Stomach (tissue), 8 donors: ENCODE measurements at regions not wholly inside any gene's neighbourhood (a gene's known extent, or its start where the extent isn't known, plus 50 kb on each side); places are given as distances from the start of the nearest gene placed in this dataset.
A peak's percentile ranks its signal among the peaks of the same experiment; 100 is the strongest.

Experiments
- DNase-seq, 2 donors: peaks; one replicate each; pipeline versions ENCODE4 v3.0.0 to v3.0.0-alpha.2; 2013 to 2019
- H3K27ac ChIP-seq, 5 donors: fragments of 200-600 bp in 4 of 5; sonication (generic) in 4 of 5; one replicate each; pipeline ENCODE4 v1.5.1; 2013 to 2019; ENCODE audit warnings: mild to moderate bottlenecking in 1 of 5, moderate library complexity in 1 of 5
- H3K27me3 ChIP-seq, 3 donors: fragments of 200-600 bp; sonication (generic); one replicate each; pipeline ENCODE4 v1.5.1; 2017 to 2019; ENCODE audit warnings: mixed run types in 1 of 3
- H3K36me3 ChIP-seq, 4 donors: fragments of 200-600 bp; sonication (generic); 1 replicate in 3 of 4; 2 replicates in 1 of 4; pipeline ENCODE4 v1.5.1; 2016 to 2019
- H3K4me1 ChIP-seq, 4 donors: fragments of 200-600 bp; sonication (generic); one replicate each; pipeline ENCODE4 v1.5.1; 2016 to 2019
- H3K4me3 ChIP-seq, 4 donors: fragments of 200-600 bp; sonication (generic) in 3 of 4; one replicate each; pipeline ENCODE4 v1.5.1; 2016 to 2019; ENCODE audit warnings: mild to moderate bottlenecking in 1 of 4
- H3K9me3 ChIP-seq, 4 donors: fragments of 200-600 bp; sonication (generic); one replicate each; pipeline ENCODE4 v1.5.1; 2016 to 2019
- EP300 ChIP-seq: sonication (generic); formaldehyde crosslinking; IDR thresholded peaks from one replicate; pipeline ENCODE4 v1.6.1; 2017; ENCODE audit warnings: antibody characterized with exemption
- POLR2A ChIP-seq, 4 donors: fragments of 450-650 bp; IDR thresholded peaks; one replicate each; pipeline ENCODE4 v1.6.1; 2016; ENCODE audit warnings: antibody characterized with exemption in 4 of 4, control low read depth in 2 of 4, mild to moderate bottlenecking in 1 of 4, moderate library complexity in 1 of 4
- POLR2AphosphoS5 ChIP-seq, 3 donors: sonication (generic); formaldehyde crosslinking; IDR thresholded peaks; one replicate each; pipeline ENCODE4 v1.6.1; 2016; ENCODE audit warnings: antibody characterized with exemption in 3 of 3
- WGBS, 5 donors: extraction: QIAGEN DNeasy Blood & Tissue Kit in 3 of 5; methylation state at CpG; one replicate each; pipeline versions ENCODE4 v1.1.5 to v1.1.7; 2013 to 2018; 5-methylcytosine and 5-hydroxymethylcytosine counted together
- intact Hi-C: fragments of 100-400 bp; cut with DNase I; formaldehyde crosslinking; loops from one replicate; pipeline ENCODE4 v1.15.1; 2023; ENCODE audit warnings: low total_unique reads
- TF ChIP-seq, protein P1 (sequence below), 7 experiments: fragments of 450-650 bp in 4 of 7; fragments of 200-600 bp in 3 of 7; sonication (generic) in 3 of 7; IDR thresholded peaks; one replicate each; pipeline ENCODE4 v1.5.1; 2016 to 2019; ENCODE audit warnings: antibody characterized with exemption in 7 of 7, control low read depth in 2 of 7, mild to moderate bottlenecking in 1 of 7
- donor health status: healthy with polysubstance abuse.
- donor health status: Bipolar disorder and iron deficiency.
- donor health status: healthy.

DNA sequence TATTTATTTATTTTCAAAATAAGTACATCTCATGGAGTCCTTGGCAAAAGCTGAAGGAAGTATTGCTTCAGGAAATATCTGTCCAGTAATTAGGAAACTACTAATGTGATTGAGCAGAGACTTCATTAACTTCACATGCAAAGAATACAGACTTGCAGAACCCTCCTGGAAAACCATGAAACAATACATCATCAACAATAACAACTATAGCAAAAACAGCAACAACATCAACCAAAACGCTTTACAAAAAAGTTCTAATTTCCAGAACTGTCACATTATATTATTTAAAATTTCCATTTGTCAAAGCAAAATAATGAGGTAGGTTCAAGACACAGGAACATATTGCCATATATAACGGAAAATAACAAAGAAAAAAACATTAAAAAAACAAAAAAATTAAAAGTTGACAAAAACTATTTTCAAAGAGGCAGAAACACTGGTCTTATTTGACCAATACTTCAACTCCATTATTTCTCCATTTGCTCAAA lies 79.8 kb upstream of the TOP3B start:
- intact Hi-C loops = no loop called here
- Histone ChIP-seq H3K27me3 (peaks cover 0 to 32% (median 9%) of the 10 kb centered on the region in 3 donors), H3K27ac (no peak overlapping the region), H3K4me3 (no peak overlapping the region), H3K36me3 (no peaks in the 10 kb centered on the region), H3K4me1 (peaks cover 0 to 7% (median 0%) of the 10 kb centered on the region in 4 donors), H3K9me3 (no peaks in the 10 kb centered on the region)
- WGBS, 5 donors = 76 to 82% (median 78%) methylated on average over 2 of the region's 2 CpGs
- DNase-seq = no peak
- TF ChIP-seq EP300 (no peak), POLR2A (IDR thresholded peaks at IDR 0.05) (no peak), POLR2AphosphoS5 (IDR thresholded peaks at IDR 0.05) (no peak)
- TF ChIP-seq, protein P1, sequence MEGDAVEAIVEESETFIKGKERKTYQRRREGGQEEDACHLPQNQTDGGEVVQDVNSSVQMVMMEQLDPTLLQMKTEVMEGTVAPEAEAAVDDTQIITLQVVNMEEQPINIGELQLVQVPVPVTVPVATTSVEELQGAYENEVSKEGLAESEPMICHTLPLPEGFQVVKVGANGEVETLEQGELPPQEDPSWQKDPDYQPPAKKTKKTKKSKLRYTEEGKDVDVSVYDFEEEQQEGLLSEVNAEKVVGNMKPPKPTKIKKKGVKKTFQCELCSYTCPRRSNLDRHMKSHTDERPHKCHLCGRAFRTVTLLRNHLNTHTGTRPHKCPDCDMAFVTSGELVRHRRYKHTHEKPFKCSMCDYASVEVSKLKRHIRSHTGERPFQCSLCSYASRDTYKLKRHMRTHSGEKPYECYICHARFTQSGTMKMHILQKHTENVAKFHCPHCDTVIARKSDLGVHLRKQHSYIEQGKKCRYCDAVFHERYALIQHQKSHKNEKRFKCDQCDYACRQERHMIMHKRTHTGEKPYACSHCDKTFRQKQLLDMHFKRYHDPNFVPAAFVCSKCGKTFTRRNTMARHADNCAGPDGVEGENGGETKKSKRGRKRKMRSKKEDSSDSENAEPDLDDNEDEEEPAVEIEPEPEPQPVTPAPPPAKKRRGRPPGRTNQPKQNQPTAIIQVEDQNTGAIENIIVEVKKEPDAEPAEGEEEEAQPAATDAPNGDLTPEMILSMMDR (IDR thresholded peaks at IDR 0.05) = no peak

DNA sequence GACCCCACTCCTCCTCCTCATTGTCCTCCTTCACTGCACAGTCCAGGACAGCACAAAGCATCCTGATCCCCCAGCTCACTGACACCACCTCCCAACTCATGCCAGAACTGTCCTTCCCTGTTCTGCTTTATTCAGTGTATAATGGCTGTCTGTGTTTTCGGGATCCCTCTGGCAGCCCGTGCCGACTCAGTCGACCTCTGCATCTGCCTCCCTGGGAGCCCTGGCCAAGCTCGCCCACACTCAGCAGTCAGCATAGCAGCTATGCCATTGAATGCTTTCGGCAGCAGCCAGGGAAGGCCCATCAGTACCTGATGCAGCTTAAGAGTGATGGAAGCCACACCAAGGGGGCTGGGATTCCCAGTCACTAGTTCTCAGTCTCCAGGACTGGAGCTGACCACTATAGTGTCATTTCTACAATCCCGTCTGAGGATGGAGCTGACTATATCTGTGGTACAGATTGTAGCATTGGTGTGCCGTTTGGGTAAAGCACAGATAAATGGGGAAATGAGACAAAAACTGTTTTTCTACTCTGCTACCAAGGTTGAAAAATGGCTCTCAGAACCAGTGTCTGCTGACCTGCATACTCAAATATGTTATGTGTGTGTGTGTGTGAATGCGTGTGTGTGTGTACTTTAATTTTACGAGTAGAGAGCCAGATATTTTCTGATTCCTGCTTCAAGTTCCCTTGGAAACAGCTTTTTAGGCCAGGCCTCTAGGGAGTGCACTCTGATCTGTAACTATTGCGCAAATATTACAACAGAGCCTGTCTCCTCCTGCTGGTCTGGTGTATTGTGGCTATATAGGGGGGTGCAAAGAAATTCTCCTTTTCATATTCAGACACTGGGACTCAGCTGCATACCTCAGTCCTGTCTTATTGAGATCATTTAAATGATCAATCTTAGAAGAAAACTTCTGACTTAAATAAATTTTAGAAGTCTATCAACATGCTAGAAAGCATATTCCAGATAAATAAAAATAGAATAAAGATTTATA lies 78.8 kb upstream of the TOP3B start:
- TF ChIP-seq POLR2A (IDR thresholded peaks at IDR 0.05) = no peak
- TF ChIP-seq EP300 = no peak
- no peak for TF ChIP-seq POLR2AphosphoS5 (IDR thresholded peaks at IDR 0.05)
- TF ChIP-seq, protein P1 (IDR thresholded peaks at IDR 0.05) = no peak

DNA sequence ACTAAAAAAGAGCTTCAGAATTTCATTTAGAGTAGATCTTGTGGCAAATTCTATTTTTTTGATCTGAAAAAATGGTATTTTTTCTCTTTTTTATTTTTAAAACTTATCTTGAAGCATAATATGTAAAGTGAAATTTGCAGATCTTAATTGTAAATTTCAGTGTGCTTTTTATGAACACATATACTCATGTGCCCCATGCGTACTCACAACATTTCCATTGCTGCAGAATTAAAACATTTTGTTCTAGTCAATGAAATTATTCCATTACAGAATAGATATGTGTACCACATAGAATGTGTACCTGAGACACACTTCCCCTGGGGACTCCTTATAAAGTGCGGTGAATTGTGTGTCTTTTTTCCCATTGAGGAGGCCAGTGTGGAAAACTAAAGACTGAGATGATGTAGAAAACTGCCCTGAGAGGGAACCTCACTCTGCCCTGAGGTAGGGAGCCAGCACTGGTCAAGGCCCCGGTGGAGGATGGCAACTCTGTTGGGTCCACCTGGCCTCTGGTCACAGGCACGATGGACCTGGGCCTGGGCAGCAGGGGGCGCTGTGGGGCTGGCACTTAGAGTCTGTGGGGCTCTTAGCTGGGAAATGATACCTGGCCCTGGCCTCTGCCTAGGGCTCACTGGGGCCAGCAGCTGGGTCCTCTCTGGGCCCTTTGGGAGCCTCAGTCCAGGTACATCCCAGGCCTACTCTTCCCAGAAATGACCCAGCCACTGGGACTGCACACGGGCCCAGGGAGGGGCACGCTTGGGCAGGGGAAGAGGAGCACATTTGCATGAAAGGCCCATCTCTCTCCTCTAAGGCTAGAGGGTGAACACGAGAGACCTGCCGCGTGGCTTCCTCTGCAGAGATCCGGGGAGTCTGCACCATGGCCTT lies 77.9 kb upstream of the TOP3B start:
- Histone ChIP-seq H3K9me3 (no peaks in the 10 kb centered on the region), H3K4me1 (peaks cover 0 to 7% (median 0%) of the 10 kb centered on the region in 4 donors), H3K27me3 (peaks cover 0 to 43% (median 14%) of the 10 kb centered on the region in 3 donors), H3K36me3 (no peaks in the 10 kb centered on the region), H3K4me3 (no peak overlapping the region), H3K27ac (peak overlapping the region in 2 of 5 donors; percentile 38 to 43)
- intact Hi-C loops = no loop called here
- peak in 1 of 2 donors; percentile 55 for DNase-seq
- TF ChIP-seq, protein P1 (IDR thresholded peaks at IDR 0.05) = peak in 1 of 7 experiments; percentile 28
- no peak for TF ChIP-seq POLR2A (IDR thresholded peaks at IDR 0.05)
- WGBS, 5 donors = 55 to 82% (median 62%) methylated on average over 4 to 11 of the region's 11 CpGs

More for the DNA sequence above, 78.8 kb upstream of the TOP3B start:
- intact Hi-C loops = no loop called here
- peaks cover 0 to 39% (median 14%) of the 10 kb centered on the region in 3 donors for H3K27me3 ChIP-seq
- WGBS, 5 donors = 57 to 66% (median 61%) methylated on average over 11 of the region's 11 CpGs
- no peaks in the 10 kb centered on the region for H3K9me3 ChIP-seq
- peaks cover 0 to 7% (median 0%) of the 10 kb centered on the region in 4 donors for H3K4me1 ChIP-seq
- peak in 1 of 2 donors; percentile 80 for DNase-seq
- no peak overlapping the region for H3K4me3 ChIP-seq
- peak overlapping the region in 3 of 5 donors; percentile 38 to 63 (median 43) for H3K27ac ChIP-seq
- H3K36me3 ChIP-seq = no peaks in the 10 kb centered on the region
